T-cell (primary cell): ENCODE measurements at regions not wholly inside any gene's neighbourhood (a gene's known extent, or its start where the extent isn't known, plus 50 kb on each side); places are given as distances from the start of the nearest gene placed in this dataset.

Experiments
- ATAC-seq, 4 experiments: fragments of 200-7000 bp in 3 of 4; fragments of 150-1000 bp in 1 of 4; cut with Tn5 transposase; replicated peaks in 1 of 4; 1 replicate in 3 of 4; 2 replicates in 1 of 4; pipeline ENCODE4 v1.10.0; 2021; ENCODE audit warnings: moderate library complexity in 3 of 4, mild to moderate bottlenecking in 2 of 4, moderate number of reproducible peaks in 1 of 4
- CTCF ChIA-PET, 2 donors: fragments of 300-600 bp; sonication (Branson Sonifier 250); formaldehyde crosslinking; loops; one replicate each; lab custom pipeline; 2022; ENCODE audit warnings: antibody characterized with exemption in 2 of 2; lab: Charles Lee
- POLR2A ChIA-PET, 2 donors: fragments of 300-600 bp; sonication (Branson Sonifier 250); formaldehyde crosslinking; loops; one replicate each; lab custom pipeline; 2022; ENCODE audit warnings: antibody characterized with exemption in 2 of 2; lab: Charles Lee
- DNase-seq, 35 experiments: peaks; one replicate each; pipeline versions ENCODE4 v3.0.0 to v3.0.0-alpha.2; 2013 to 2023
- H3K27ac ChIP-seq: one replicate; pipeline ENCODE4 v1.5.1; 2013; ENCODE audit warnings: low read length
- H3K27me3 ChIP-seq, 2 experiments: replicated peaks in 1 of 2; 1 replicate in 1 of 2; 2 replicates in 1 of 2; pipeline versions ENCODE4 v1.6.1 to v1.7.0; 2013; ENCODE audit warnings: low read length in 1 of 2, mixed read lengths in 1 of 2; ENCODE audit not compliant: control insufficient read depth in 2 of 2, insufficient read depth in 2 of 2; ENCODE audit errors: extremely low read depth in 1 of 2
- H3K36me3 ChIP-seq, 2 donors: 1 replicate in 1 of 2; 2 replicates in 1 of 2; pipeline versions ENCODE4 v1.6.1 to v1.7.0; 2013; ENCODE audit warnings: low read length in 1 of 2; ENCODE audit not compliant: control insufficient read depth in 2 of 2, insufficient read depth in 1 of 2; ENCODE audit errors: extremely low read depth in 1 of 2
- H3K4me1 ChIP-seq, 2 experiments: 1 replicate in 1 of 2; 2 replicates in 1 of 2; pipeline versions ENCODE4 v1.6.1 to v1.7.0; 2013; ENCODE audit warnings: low read length in 2 of 2, mixed read lengths in 1 of 2; ENCODE audit not compliant: insufficient read depth in 2 of 2, control insufficient read depth in 1 of 2; ENCODE audit errors: extremely low read depth in 1 of 2
- H3K4me3 ChIP-seq, 2 donors: 1 replicate in 1 of 2; 2 replicates in 1 of 2; pipeline versions ENCODE4 v1.5.1 to v1.7.0; 2013; ENCODE audit warnings: mild to moderate bottlenecking in 2 of 2, low read length in 1 of 2, moderate library complexity in 1 of 2; ENCODE audit not compliant: control insufficient read depth in 1 of 2; ENCODE audit errors: extremely low read depth in 1 of 2
- H3K9me3 ChIP-seq: 2 replicates; pipeline ENCODE4 v1.7.0; 2013
- H3K27ac Mint-ChIP-seq, 2 donors: one replicate each; pipeline ENCODE4 v1.8.0; 2020 to 2021; ENCODE audit warnings: mild to moderate bottlenecking in 2 of 2, mixed read lengths in 2 of 2
- H3K27me3 Mint-ChIP-seq, 2 donors: one replicate each; pipeline ENCODE4 v1.8.0; 2021 to 2022; ENCODE audit warnings: mixed read lengths in 2 of 2
- H3K36me3 Mint-ChIP-seq: one replicate; pipeline ENCODE4 v1.8.0; 2021; ENCODE audit warnings: mixed read lengths
- H3K4me1 Mint-ChIP-seq, 3 donors: one replicate each; pipeline ENCODE4 v1.8.0; 2020 to 2022; ENCODE audit warnings: mixed read lengths in 3 of 3, mild to moderate bottlenecking in 1 of 3
- H3K4me3 Mint-ChIP-seq, 3 donors: one replicate each; pipeline ENCODE4 v1.8.0; 2020 to 2022; ENCODE audit warnings: mild to moderate bottlenecking in 3 of 3, mixed read lengths in 3 of 3, moderate library complexity in 3 of 3
- H3K9me3 Mint-ChIP-seq, 3 donors: one replicate each; pipeline ENCODE4 v1.8.0; 2020 to 2022; ENCODE audit warnings: mixed read lengths in 3 of 3
- WGBS: methylation state at CpG from one replicate; pipeline ENCODE4 v1.1.5; 2013; ENCODE audit warnings: missing lambda C conversion rate; ENCODE audit not compliant: insufficient coverage; 5-methylcytosine and 5-hydroxymethylcytosine counted together

DNA sequence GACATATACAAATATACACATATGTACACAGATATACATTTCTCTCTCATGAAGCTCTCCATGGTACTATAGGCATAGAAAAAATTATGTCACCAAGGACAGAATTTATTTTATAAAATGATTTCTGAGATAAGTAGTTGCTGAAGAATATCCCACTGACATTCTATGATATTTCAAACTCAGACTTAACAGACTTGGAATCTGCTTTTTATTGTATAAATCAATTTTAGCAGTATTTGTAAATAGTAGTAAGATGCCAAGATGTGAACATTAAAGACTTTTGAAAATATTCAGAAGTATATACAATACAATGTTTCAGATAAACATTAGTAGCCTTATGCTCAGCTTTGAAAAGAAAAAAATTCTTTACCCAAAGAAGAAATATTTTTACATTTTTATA is 107.4 kb upstream of the ARGLU1 start:
- Mint-ChIP-seq H3K27ac (no peak overlapping the region), H3K4me1 (no peaks in the 10 kb centered on the region), H3K36me3 (no peaks in the 10 kb centered on the region), H3K27me3 (peaks cover 2 to 20% of the 10 kb centered on the region in 2 donors), H3K9me3 (peaks cover 0 to 4% (median 0%) of the 10 kb centered on the region in 3 donors), H3K4me3 (no peak overlapping the region)
- H3K27ac ChIP-seq = no peak overlapping the region
- ATAC-seq = no peak
- no peak overlapping the region for H3K4me3 ChIP-seq
- H3K36me3 ChIP-seq = no peaks in the 10 kb centered on the region
- ChIA-PET POLR2A (no interaction called here), CTCF (no interaction called here)
- H3K9me3 ChIP-seq = no peaks in the 10 kb centered on the region
- H3K4me1 ChIP-seq = no peaks in the 10 kb centered on the region
- no peak for DNase-seq
- peaks cover 0 to 5% of the 10 kb centered on the region in 2 experiments for H3K27me3 ChIP-seq

DNA sequence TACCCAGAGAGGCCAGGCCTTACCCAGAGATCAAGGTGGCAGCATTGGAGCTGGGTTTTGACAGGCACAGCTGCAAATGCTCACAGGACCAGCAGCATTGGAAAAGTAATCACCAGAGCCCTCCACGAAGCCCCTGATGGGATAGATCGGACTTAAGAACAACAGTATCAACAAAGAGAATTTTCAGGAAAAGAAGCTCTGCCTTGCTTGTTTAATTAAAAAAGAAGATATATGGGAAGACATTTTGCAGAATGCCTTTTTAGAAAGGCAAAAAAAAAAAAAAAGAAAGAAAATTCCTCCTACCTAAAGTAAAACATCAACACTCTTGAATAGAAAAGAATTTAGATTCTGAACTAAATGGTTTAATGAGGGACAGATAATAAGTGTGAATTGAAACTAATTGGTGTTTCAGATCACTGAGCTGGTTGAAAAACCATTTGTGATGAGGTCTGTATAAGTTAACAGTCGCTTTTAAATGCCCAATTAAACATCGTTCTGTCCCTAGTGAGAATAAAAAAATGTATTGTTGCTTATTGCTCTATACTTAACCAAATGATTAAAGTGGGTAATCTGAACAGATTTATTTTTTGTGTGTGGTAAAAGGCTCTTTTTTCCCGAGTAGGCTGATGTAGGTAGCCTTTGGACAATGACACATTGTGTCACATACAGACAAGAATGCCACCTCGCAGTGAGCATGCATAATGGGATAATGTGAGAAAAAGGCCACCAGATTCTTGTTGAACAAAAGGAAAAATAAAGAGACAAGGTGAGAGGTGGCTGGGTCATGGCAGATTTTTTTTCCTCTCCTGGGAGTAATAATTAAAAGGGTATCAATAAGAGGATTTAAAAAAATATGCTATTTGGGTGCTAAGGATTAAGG is 93.0 kb upstream of the ARGLU1 start:
- Histone ChIP-seq H3K36me3 (no peaks in the 10 kb centered on the region), H3K9me3 (no peaks in the 10 kb centered on the region), H3K27me3 (no peaks in the 10 kb centered on the region), H3K4me3 (no peak overlapping the region), H3K27ac (no peak overlapping the region), H3K4me1 (no peaks in the 10 kb centered on the region)
- H3K4me1 Mint-ChIP-seq = no peaks in the 10 kb centered on the region
- POLR2A ChIA-PET = no interaction called here
- no peak overlapping the region for H3K4me3 Mint-ChIP-seq
- no peaks in the 10 kb centered on the region for H3K36me3 Mint-ChIP-seq
- CTCF ChIA-PET = no interaction called here
- H3K27me3 Mint-ChIP-seq = peaks cover 6% of the 10 kb centered on the region in 2 donors
- WGBS = 57% methylated on average over 1 of the region's 6 CpGs
- no peak overlapping the region for H3K27ac Mint-ChIP-seq
- no peak for ATAC-seq
- H3K9me3 Mint-ChIP-seq = no peaks in the 10 kb centered on the region
- no peak for DNase-seq

DNA sequence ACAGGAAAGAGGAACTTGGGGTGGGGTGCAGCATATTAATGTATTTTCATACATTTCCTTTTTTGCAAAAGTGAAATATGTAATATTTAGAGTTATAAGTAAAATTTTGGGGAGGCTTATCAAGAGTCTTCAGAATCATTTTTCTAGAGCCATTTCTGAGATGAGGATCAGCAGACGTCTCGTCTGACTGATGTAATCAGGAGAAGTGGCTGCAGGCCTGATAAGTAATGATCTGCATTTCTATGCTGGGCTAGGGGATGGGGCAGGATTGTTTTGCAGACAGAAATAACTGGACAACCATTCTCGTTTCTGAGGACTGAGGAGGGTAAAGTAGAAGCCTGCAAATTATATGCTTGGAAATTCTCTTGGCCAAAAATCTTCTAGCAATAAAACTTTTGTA is 89.2 kb upstream of the ARGLU1 start:
- no peaks in the 10 kb centered on the region for H3K36me3 Mint-ChIP-seq
- WGBS = 83% methylated on average over 2 of the region's 3 CpGs
- no peaks in the 10 kb centered on the region for H3K27me3 ChIP-seq
- no peaks in the 10 kb centered on the region for H3K4me1 ChIP-seq
- H3K4me1 Mint-ChIP-seq = no peaks in the 10 kb centered on the region
- no peak for ATAC-seq
- no peaks in the 10 kb centered on the region for H3K9me3 ChIP-seq
- no peak overlapping the region for H3K27ac Mint-ChIP-seq
- H3K9me3 Mint-ChIP-seq = no peaks in the 10 kb centered on the region
- H3K36me3 ChIP-seq = no peaks in the 10 kb centered on the region
- no peak for DNase-seq
- POLR2A ChIA-PET = no interaction called here
- H3K4me3 ChIP-seq = no peak overlapping the region
- no peak overlapping the region for H3K27ac ChIP-seq
- H3K27me3 Mint-ChIP-seq = peaks cover 5 to 7% of the 10 kb centered on the region in 2 donors
- no peak overlapping the region for H3K4me3 Mint-ChIP-seq
- CTCF ChIA-PET = no interaction called here

DNA sequence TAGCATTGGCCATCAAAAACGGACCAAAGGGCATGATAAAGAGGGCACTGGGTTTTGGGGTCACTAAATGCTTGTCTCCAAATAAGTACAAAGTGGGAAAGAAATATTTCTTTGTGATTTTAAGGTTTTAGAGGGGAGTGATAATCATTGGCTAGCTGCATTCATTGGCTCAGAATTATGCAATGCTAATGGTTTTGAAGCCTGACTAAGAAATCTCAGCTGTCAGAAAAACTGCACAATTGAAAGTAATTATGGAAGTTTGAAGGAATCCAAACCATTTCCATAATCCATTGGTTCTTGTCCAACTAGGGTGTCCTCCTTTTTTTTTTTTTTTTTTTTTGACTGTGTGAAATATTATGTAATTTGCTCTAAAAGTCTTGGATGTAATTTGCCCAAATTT is 88.2 kb upstream of the ARGLU1 start:
- no CpG with 5 or more reads among the region's 1 CpG for WGBS
- Mint-ChIP-seq H3K9me3 (no peaks in the 10 kb centered on the region), H3K4me3 (no peak overlapping the region), H3K36me3 (no peaks in the 10 kb centered on the region), H3K27me3 (peaks cover 6 to 8% of the 10 kb centered on the region in 2 donors), H3K4me1 (no peaks in the 10 kb centered on the region), H3K27ac (no peak overlapping the region)
- Histone ChIP-seq H3K36me3 (no peaks in the 10 kb centered on the region), H3K4me1 (no peaks in the 10 kb centered on the region), H3K27ac (no peak overlapping the region), H3K4me3 (no peak overlapping the region), H3K9me3 (no peaks in the 10 kb centered on the region), H3K27me3 (no peaks in the 10 kb centered on the region)
- no peak for ATAC-seq
- CTCF ChIA-PET = no interaction called here
- no peak for DNase-seq
- POLR2A ChIA-PET = no interaction called here

DNA sequence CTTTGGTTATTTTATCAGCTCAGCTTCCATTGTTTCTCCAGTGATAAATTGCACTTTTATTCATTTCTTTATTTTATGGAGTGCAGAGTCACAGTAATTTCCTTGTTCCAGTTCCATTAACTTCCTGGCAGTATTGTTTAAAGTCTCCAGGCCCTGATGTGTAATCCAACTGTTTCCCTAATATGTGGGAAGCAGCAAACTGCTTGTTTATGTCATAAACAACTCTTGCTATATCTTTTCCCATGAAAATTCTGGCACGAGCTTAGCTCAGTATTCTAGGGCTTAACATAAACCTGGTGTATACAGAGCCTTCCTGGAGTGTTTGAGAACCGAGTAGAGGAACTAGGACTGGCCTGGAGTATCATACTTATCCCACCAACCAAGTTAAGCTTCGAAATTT is 83.5 kb upstream of the ARGLU1 start:
- ATAC-seq = no peak

DNA sequence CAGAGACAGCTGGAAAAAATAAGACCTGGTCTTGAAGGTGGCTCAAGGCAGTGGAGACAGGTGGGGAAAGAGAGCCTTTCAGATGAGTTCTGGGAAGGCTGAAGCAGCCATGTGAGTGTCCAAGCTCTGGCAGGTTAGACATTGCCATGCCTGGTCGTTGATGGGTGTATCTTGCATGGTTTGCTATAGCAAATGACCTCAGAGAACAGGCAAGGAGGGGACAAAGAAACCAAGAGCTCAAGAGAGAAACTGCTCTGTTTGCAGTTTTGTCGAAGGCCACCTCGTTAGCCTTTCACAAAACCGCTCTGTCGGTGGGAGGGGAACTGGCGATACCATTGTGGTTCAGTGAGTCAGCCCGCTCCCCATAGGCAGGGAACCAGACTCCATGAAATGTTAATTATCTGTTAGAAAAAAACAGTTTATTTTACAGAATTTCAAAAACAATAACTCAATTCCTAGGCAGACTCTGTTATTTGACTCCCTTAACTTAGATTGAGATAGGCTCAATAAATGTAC is 82.8 kb upstream of the ARGLU1 start:
- Mint-ChIP-seq H3K27ac (no peak overlapping the region), H3K4me1 (no peaks in the 10 kb centered on the region), H3K36me3 (no peaks in the 10 kb centered on the region), H3K9me3 (no peaks in the 10 kb centered on the region), H3K4me3 (no peak overlapping the region), H3K27me3 (peaks cover 2 to 10% of the 10 kb centered on the region in 2 donors)
- no peak overlapping the region for H3K27ac ChIP-seq
- no peaks in the 10 kb centered on the region for H3K36me3 ChIP-seq
- no peak overlapping the region for H3K4me3 ChIP-seq
- H3K27me3 ChIP-seq = no peaks in the 10 kb centered on the region
- ATAC-seq (no peak), DNase-seq (no peak)
- CTCF ChIA-PET = no interaction called here
- no peaks in the 10 kb centered on the region for H3K9me3 ChIP-seq
- POLR2A ChIA-PET = no interaction called here
- H3K4me1 ChIP-seq = no peaks in the 10 kb centered on the region
- WGBS = 50% methylated on average over 1 of the region's 7 CpGs

More for the DNA sequence above, 83.5 kb upstream of the ARGLU1 start:
- Mint-ChIP-seq H3K36me3 (no peaks in the 10 kb centered on the region), H3K27ac (no peak overlapping the region), H3K27me3 (peaks cover 2 to 10% of the 10 kb centered on the region in 2 donors), H3K9me3 (no peaks in the 10 kb centered on the region), H3K4me3 (no peak overlapping the region), H3K4me1 (no peaks in the 10 kb centered on the region)
- Histone ChIP-seq H3K4me1 (no peaks in the 10 kb centered on the region), H3K27ac (no peak overlapping the region), H3K4me3 (no peak overlapping the region), H3K27me3 (no peaks in the 10 kb centered on the region), H3K36me3 (no peaks in the 10 kb centered on the region), H3K9me3 (no peaks in the 10 kb centered on the region)
- ChIA-PET CTCF (no interaction called here), POLR2A (interaction anchor here in 1 of 2 donors (0.6 kb wide), 1 partner anchor 587 kb away, joined by 4 read pairs; no protein-coding TSS in a partner anchor)
- 0% methylated on average over 1 of the region's 3 CpGs for WGBS
- DNase-seq = no peak
